IMR-90 (cell line): ENCODE measurements at regions not wholly inside any gene's neighbourhood (a gene's known extent, or its start where the extent isn't known, plus 50 kb on each side); places are given as distances from the start of the nearest gene placed in this dataset.

Experiments used
- ATAC-seq: fragments of 200-7000 bp; cut with Tn5 transposase; 2 replicates; pipeline ENCODE4 v1.9.1; 2020; ENCODE audit warnings: low read depth, mild to moderate bottlenecking, moderate library complexity
- BruUV-seq: library from RNA; stranded (reverse); fragments of 400-500 nt; replicated peaks from 2 replicates; lab custom pipeline; 2021; lab: Mats Ljungman, UMichigan
- CTCF ChIA-PET: fragments of 300-600 bp; formaldehyde crosslinking; extraction: SDS; loops from one replicate; lab custom pipeline; 2021; ENCODE audit warnings: antibody characterized with exemption; lab: Yijun Ruan, JAX
- POLR2A ChIA-PET: fragments of 300-600 bp; sonication (Branson Sonifier 250); formaldehyde crosslinking; loops from one replicate; lab custom pipeline; 2022; ENCODE audit warnings: antibody characterized with exemption; ENCODE audit not compliant: unreplicated experiment; lab: Charles Lee
- DNase-seq: peaks from one replicate; pipeline ENCODE4 v3.0.0; 2013
- H2AFZ ChIP-seq: replicated peaks from 2 replicates; pipeline ENCODE3; 2013; ENCODE audit warnings: low read length, mild to moderate bottlenecking; ENCODE audit not compliant: poor library complexity
- H2AK5ac ChIP-seq: 2 replicates; pipeline ENCODE4 v1.6.1; 2013; ENCODE audit warnings: low read depth, low read length, inconsistent platforms
- H2AK9ac ChIP-seq: replicated peaks from 2 replicates; pipeline ENCODE3; 2013; ENCODE audit warnings: mild to moderate bottlenecking, low read depth, low read length, moderate library complexity; ENCODE audit not compliant: poor library complexity
- H2BK120ac ChIP-seq: 2 replicates; pipeline ENCODE4 v1.6.1; 2013; ENCODE audit warnings: low read depth, low read length, inconsistent platforms
- H2BK15ac ChIP-seq: 3 replicates; pipeline ENCODE4 v1.6.1; 2013; ENCODE audit warnings: low read depth, low read length, inconsistent platforms
- H2BK20ac ChIP-seq: 2 replicates; pipeline ENCODE4 v1.6.1; 2013; ENCODE audit warnings: low read depth, mild to moderate bottlenecking, inconsistent platforms, low read length, moderate library complexity
- H2BK5ac ChIP-seq: 2 replicates; pipeline ENCODE4 v1.6.1; 2013; ENCODE audit warnings: mild to moderate bottlenecking, low read depth, low read length, inconsistent platforms; ENCODE audit not compliant: poor library complexity, severe bottlenecking
- H3K14ac ChIP-seq: replicated peaks from 2 replicates; pipeline ENCODE4 v1.6.1; 2013; ENCODE audit warnings: low read depth, low read length, inconsistent platforms
- H3K18ac ChIP-seq: 2 replicates; pipeline ENCODE4 v1.6.1; 2013; ENCODE audit warnings: low read depth, low read length, control low read depth
- H3K23ac ChIP-seq: 2 replicates; pipeline ENCODE4 v1.6.1; 2013; ENCODE audit warnings: low read depth, low read length, inconsistent platforms
- H3K27ac ChIP-seq: 2 replicates; pipeline ENCODE4 v1.5.1; 2013; ENCODE audit warnings: mild to moderate bottlenecking, control low read depth, low read length; ENCODE audit not compliant: insufficient read depth
- H3K27me3 ChIP-seq: 2 replicates; pipeline ENCODE4 v1.6.1; 2013; ENCODE audit warnings: low read length; ENCODE audit not compliant: control insufficient read depth, insufficient read depth
- H3K36me3 ChIP-seq: 2 replicates; pipeline ENCODE4 v1.6.1; 2013; ENCODE audit warnings: low read length, mixed read lengths; ENCODE audit not compliant: control insufficient read depth, insufficient read depth
- H3K4ac ChIP-seq: 2 replicates; pipeline ENCODE4 v1.6.1; 2013; ENCODE audit warnings: low read depth, low read length, inconsistent platforms
- H3K4me1 ChIP-seq: 2 replicates; pipeline ENCODE4 v1.6.1; 2013; ENCODE audit warnings: low read length, mixed read lengths; ENCODE audit not compliant: control insufficient read depth, insufficient read depth
- H3K4me2 ChIP-seq: 2 replicates; pipeline ENCODE4 v1.6.1; 2013; ENCODE audit warnings: low read depth, mild to moderate bottlenecking, control low read depth, low read length, moderate library complexity
- H3K4me3 ChIP-seq: 2 replicates; pipeline ENCODE4 v1.5.1; 2013; ENCODE audit warnings: low read depth, mild to moderate bottlenecking, control low read depth, low read length, moderate library complexity; ENCODE audit not compliant: insufficient read depth
- H3K56ac ChIP-seq: 2 replicates; pipeline ENCODE4 v1.6.1; 2013; ENCODE audit warnings: low read length, inconsistent platforms; ENCODE audit not compliant: insufficient read depth; ENCODE audit errors: extremely low read depth
- H3K79me1 ChIP-seq, 2 experiments: 2 replicates each; pipeline ENCODE4 v1.6.1; 2013; ENCODE audit warnings: low read length in 2 of 2, inconsistent platforms in 1 of 2, low read depth in 1 of 2
- H3K9ac ChIP-seq: 2 replicates; pipeline ENCODE4 v1.6.1; 2013; ENCODE audit warnings: low read depth, low read length, control low read depth
- H3K9me1 ChIP-seq: 2 replicates; pipeline ENCODE4 v1.6.1; 2013; ENCODE audit warnings: low read length, inconsistent platforms; ENCODE audit not compliant: insufficient read depth
- H3K9me3 ChIP-seq: 2 replicates; pipeline ENCODE4 v1.6.1; 2013; ENCODE audit warnings: low read length; ENCODE audit not compliant: control insufficient read depth, insufficient read depth
- H4K20me1 ChIP-seq: 2 replicates; pipeline ENCODE4 v1.6.1; 2013; ENCODE audit warnings: low read length, inconsistent platforms; ENCODE audit not compliant: insufficient read depth
- H4K5ac ChIP-seq: 2 replicates; pipeline ENCODE4 v1.6.1; 2013; ENCODE audit warnings: mild to moderate bottlenecking, low read depth, low read length, control low read depth
- H4K8ac ChIP-seq, 2 experiments: 2 replicates each; pipeline ENCODE4 v1.6.1; 2013; ENCODE audit warnings: low read depth in 2 of 2, low read length in 2 of 2, control low read depth in 1 of 2, inconsistent platforms in 1 of 2
- H4K91ac ChIP-seq: 2 replicates; pipeline ENCODE4 v1.6.1; 2013; ENCODE audit warnings: low read depth, low read length, inconsistent platforms; ENCODE audit not compliant: insufficient read depth
- MAZ ChIP-seq: IDR thresholded peaks from 2 replicates; pipeline ENCODE4 v1.6.1; 2012; ENCODE audit warnings: low read depth, mild to moderate bottlenecking, low read length, improper control_type of control experiment, moderate library complexity, borderline replicate concordance
- SMC3 ChIP-seq: fragments of 150-350 bp; IDR thresholded peaks from 2 replicates; pipeline ENCODE4 v1.6.1; 2016; ENCODE audit warnings: low read depth, mild to moderate bottlenecking, antibody characterized with exemption, low read length, moderate library complexity
- WGBS, 2 experiments: methylation state at CpG; one replicate each; pipeline versions ENCODE4 v1.1.5 to v1.1.7; 2013; ENCODE audit warnings: missing lambda C conversion rate in 2 of 2; ENCODE audit not compliant: insufficient read length in 1 of 2; ENCODE audit errors: extremely low coverage in 2 of 2; 5-methylcytosine and 5-hydroxymethylcytosine counted together
- dilution Hi-C: fragments of 300-500 bp; cut with HindIII; formaldehyde crosslinking; loops from one replicate; pipeline ENCODE4 v1.14.3; 2018; ENCODE audit warnings: low sequenced_read_pairs; ENCODE audit not compliant: unreplicated experiment
- in situ Hi-C: fragments of 300-500 bp; cut with MboI; formaldehyde crosslinking; loops from 3 replicates; pipeline ENCODE4 v1.14.3; 2019; ENCODE audit warnings: low sequenced_read_pairs, inconsistent platforms, mixed read lengths
- intact Hi-C: fragments of 100-400 bp; cut with micrococcal nuclease; formaldehyde crosslinking; loops from 2 replicates; pipeline ENCODE4 v1.10.0; 2022

- H2AK9ac ChIP-seq = no peak overlapping the region
- H2BK20ac ChIP-seq = no peak overlapping the region
- no peak overlapping the region for H3K4me3 ChIP-seq
- H3K4me2 ChIP-seq = no peak overlapping the region
- no peak overlapping the region for H2BK15ac ChIP-seq
- no peak overlapping the region for H4K5ac ChIP-seq
- no peak for ATAC-seq
- H4K91ac ChIP-seq = no peak overlapping the region
- no peak overlapping the region for H3K23ac ChIP-seq
- H3K9me3 ChIP-seq = no peaks in the 10 kb centered on the region
- H3K14ac ChIP-seq = no peak overlapping the region
- no peak overlapping the region for H3K56ac ChIP-seq
- H3K27ac ChIP-seq = no peak overlapping the region
- no peaks in the 10 kb centered on the region; the same call in 1 of the 2 replicates for H3K27me3 ChIP-seq
- no peak overlapping the region for H2BK5ac ChIP-seq
- POLR2A ChIA-PET = no interaction called here
- no peaks in the 10 kb centered on the region for H3K9me1 ChIP-seq
- BruUV-seq = no TSS peak
- TF ChIP-seq SMC3 (no peak), MAZ (no peak)
- no peak overlapping the region for H4K8ac ChIP-seq
- no peak overlapping the region for H3K4ac ChIP-seq
- in situ Hi-C loops (no loop called here), intact Hi-C loops (no loop called here), dilution Hi-C loops (no loop called here)
- no peaks in the 10 kb centered on the region for H4K20me1 ChIP-seq
- H3K9ac ChIP-seq = no peak overlapping the region
- no peaks in the 10 kb centered on the region for H3K4me1 ChIP-seq
- H2AFZ ChIP-seq = no peak overlapping the region
- no peak overlapping the region for H3K18ac ChIP-seq
- no peak for DNase-seq
- H2AK5ac ChIP-seq = no peak overlapping the region
- CTCF ChIA-PET = no interaction called here
- H3K36me3 ChIP-seq = no peaks in the 10 kb centered on the region
- H2BK120ac ChIP-seq = no peak overlapping the region
- no peaks in the 10 kb centered on the region for H3K79me1 ChIP-seq
- 88% methylated on average over 9 of the region's 13 CpGs; no CpG with 5 or more reads in 1 of the 2 experiments for WGBS, 2 experiments
Observed at GRCh38 chr12:92339198-92339821, 193.7 kb upstream of the BTG1 start.
